H1 (cell line): ENCODE measurements at regions not wholly inside any gene's neighbourhood (a gene's known extent, or its start where the extent isn't known, plus 50 kb on each side); places are given as distances from the start of the nearest gene placed in this dataset.

ENCODE experiments used
- CTCF ChIP-seq, 3 experiments: IDR thresholded peaks; 1 replicate in 2 of 3; 2 replicates in 1 of 3; pipeline versions ENCODE4 v1.5.1 to v1.6.1; 2011; ENCODE audit warnings: low read length in 3 of 3, mild to moderate bottlenecking in 3 of 3, inconsistent platforms in 2 of 3, low read depth in 1 of 3, moderate library complexity in 1 of 3; ENCODE audit not compliant: insufficient read depth in 1 of 3; ENCODE audit errors: control extremely low read depth in 1 of 3
- EZH2 ChIP-seq: fragments of 200-600 bp; sonication (generic); IDR thresholded peaks from 2 replicates; pipeline ENCODE4 v1.7.1; 2012; ENCODE audit warnings: low read depth, mild to moderate bottlenecking, moderate library complexity, low read length, inconsistent platforms; ENCODE audit not compliant: severe bottlenecking
- FOSL1 ChIP-seq: IDR thresholded peaks from 2 replicates; pipeline ENCODE4 v1.6.1; 2011; ENCODE audit warnings: mild to moderate bottlenecking, low read depth, low read length, moderate library complexity; ENCODE audit not compliant: insufficient read depth
- MAX ChIP-seq: IDR thresholded peaks from 2 replicates; pipeline ENCODE4 v1.6.1; 2012; ENCODE audit warnings: inconsistent platforms
- POLR2A ChIP-seq, 2 experiments: IDR thresholded peaks; 1 replicate in 1 of 2; 2 replicates in 1 of 2; pipeline ENCODE4 v1.6.1; 2011; ENCODE audit warnings: low read depth in 2 of 2, low read length in 2 of 2, mild to moderate bottlenecking in 2 of 2; ENCODE audit errors: control extremely low read depth in 1 of 2

DNA sequence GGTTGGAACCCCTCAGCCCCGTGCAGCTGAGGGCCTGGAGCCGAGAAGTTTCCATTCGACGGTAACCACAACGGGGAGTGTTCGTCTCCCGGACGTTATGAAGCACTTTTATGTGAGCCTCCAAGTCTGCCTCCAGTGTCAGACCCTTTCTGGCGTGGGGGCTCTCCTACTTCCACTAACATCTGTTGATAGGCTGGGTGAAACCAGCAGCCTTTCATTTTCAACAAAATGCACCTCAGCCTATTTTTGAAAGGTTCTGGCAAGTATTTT, 257.4 kb downstream of the THBS2 start:
- TF ChIP-seq MAX (no peak), CTCF (IDR thresholded peaks at IDR 0.05; ENCODE audit: control extremely low read depth in 1 of 3, insufficient read depth in 1 of 3, low read depth in 1 of 3, low read length in 3 of 3) (no peak), FOSL1 (no peak), POLR2A (IDR thresholded peaks at IDR 0.05; ENCODE audit: control extremely low read depth in 1 of 2, low read depth in 2 of 2, low read length in 2 of 2) (no peak), EZH2 (no peak)
